SK-N-SH (cell line): ENCODE measurements at regions not wholly inside any gene's neighbourhood (a gene's known extent, or its start where the extent isn't known, plus 50 kb on each side); places are given as distances from the start of the nearest gene placed in this dataset.

ENCODE experiments used
- EZH2phosphoT487 ChIP-seq: fragments of 200-600 bp; sonication (generic); IDR thresholded peaks from 2 replicates; pipeline ENCODE4 v1.6.1; 2017; ENCODE audit warnings: low read depth, mixed run types, mild to moderate bottlenecking, antibody characterized with exemption, moderate library complexity, borderline replicate concordance
- FOXM1 ChIP-seq: IDR thresholded peaks from 2 replicates; pipeline ENCODE4 v1.4.0; 2012; ENCODE audit warnings: low read depth, mild to moderate bottlenecking
- POLR2AphosphoS5 ChIP-seq: IDR thresholded peaks from 2 replicates; pipeline ENCODE4 v1.6.1; 2012; ENCODE audit warnings: low read depth, low read length
- YY1 ChIP-seq: IDR thresholded peaks from 2 replicates; pipeline ENCODE4 v1.4.0; 2012; ENCODE audit warnings: low read depth, mild to moderate bottlenecking
- TF ChIP-seq, protein P1 (sequence below): fragments of 200-600 bp; sonication (generic); IDR thresholded peaks from 2 replicates; pipeline ENCODE4 v1.6.1; 2017; ENCODE audit warnings: antibody characterized with exemption, mild to moderate bottlenecking, moderate library complexity

DNA sequence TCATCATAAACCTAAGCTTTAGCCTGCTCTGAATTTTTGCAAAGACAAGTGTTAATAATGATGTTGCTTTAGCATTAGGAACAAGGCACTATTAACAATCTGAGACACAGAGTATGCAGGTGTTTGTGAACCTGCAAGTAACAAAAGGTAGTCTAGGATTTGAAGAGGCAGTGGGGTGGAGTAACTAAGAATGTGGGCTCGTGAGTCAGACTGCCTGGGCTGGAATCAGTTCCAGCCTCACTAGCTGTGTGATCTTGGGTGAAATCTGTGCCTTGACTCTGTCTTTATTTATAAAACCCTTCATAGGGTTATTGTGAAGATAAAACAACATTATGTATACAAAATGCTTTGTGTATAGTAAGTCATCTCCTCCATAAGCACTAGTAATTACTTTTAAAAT, 610.6 kb upstream of the CFAP20DC start:
- TF ChIP-seq FOXM1 (no peak), EZH2phosphoT487 (no peak), YY1 (no peak), POLR2AphosphoS5 (no peak)
- TF ChIP-seq, protein P1, sequence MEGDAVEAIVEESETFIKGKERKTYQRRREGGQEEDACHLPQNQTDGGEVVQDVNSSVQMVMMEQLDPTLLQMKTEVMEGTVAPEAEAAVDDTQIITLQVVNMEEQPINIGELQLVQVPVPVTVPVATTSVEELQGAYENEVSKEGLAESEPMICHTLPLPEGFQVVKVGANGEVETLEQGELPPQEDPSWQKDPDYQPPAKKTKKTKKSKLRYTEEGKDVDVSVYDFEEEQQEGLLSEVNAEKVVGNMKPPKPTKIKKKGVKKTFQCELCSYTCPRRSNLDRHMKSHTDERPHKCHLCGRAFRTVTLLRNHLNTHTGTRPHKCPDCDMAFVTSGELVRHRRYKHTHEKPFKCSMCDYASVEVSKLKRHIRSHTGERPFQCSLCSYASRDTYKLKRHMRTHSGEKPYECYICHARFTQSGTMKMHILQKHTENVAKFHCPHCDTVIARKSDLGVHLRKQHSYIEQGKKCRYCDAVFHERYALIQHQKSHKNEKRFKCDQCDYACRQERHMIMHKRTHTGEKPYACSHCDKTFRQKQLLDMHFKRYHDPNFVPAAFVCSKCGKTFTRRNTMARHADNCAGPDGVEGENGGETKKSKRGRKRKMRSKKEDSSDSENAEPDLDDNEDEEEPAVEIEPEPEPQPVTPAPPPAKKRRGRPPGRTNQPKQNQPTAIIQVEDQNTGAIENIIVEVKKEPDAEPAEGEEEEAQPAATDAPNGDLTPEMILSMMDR, result no peak
